ENCODE measurements at regions not wholly inside any gene's neighbourhood (a gene's known extent, or its start where the extent isn't known, plus 50 kb on each side); places are given as distances from the start of the nearest gene placed in this dataset.

GRCh38 chr9:7401116-7401515 is 398.5 kb downstream of the DMAC1 start:
- TF ChIP-seq POLR2AphosphoS5 (IDR thresholded peaks at IDR 0.05; ENCODE audit: low read depth, low read length) = no peak
- no peak for TF ChIP-seq POLR2A (IDR thresholded peaks at IDR 0.05; ENCODE audit: low read depth, low read length)
- no peak for TF ChIP-seq TAF1 (IDR thresholded peaks at IDR 0.05; ENCODE audit: borderline replicate concordance, low read depth, low read length)
